ENCODE measurements at regions not wholly inside any gene's neighbourhood (a gene's known extent, or its start where the extent isn't known, plus 50 kb on each side); places are given as distances from the start of the nearest gene placed in this dataset.

DNA sequence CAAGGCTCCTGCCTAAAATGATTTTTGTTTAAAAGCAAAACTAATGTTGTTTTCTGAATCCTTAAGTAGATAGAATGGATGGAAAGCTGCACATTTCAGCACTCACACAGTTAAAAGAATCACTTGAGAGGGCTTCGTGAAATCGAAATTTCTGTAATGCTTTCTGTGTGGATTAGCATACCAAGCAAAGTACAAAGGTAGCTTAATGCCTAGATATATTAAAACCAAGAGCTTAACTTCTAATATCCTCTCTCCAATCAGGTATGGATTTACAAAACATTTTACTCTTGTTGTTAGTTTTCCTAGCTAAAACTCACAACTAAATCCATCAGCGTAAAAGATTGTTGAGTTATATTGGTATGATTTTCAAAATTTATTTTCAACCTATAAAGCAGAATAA is 378.8 kb upstream of the PRMT6 start:
- ATAC-seq (no peak), DNase-seq (no peak)

DNA sequence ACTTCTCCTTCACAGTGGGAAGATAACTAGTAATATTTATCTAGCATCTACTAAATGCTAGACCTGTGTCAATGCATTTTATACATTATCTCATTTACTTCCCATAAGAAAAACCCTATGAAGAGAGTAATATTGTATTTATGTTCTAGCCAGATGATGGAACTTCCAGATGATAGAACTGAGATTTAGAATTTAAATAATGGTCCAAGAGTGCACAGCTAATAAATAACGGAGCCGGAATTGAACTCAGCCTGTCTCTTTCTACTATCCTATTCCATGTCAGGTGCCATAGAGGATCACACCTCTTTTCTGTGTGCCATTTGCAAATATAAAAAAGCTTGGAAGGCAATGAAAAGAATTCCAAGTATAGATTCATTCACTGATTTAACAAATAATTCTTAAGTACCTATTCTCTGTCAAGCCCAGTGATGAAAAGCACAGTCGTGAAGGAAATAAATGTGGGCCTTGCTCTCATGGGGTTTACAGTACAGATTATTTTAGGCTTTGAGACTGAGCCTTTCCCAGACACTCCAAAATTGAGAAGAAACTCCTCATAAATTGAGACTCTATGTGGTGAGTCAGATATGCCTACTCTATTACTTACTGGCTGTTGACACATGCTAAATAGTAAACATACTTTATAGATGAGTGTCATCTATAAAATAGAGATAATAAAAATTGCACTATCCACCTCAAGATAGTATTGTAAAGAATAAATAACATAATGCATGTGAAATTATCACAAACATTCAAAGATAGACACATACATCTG is 378.0 kb upstream of the PRMT6 start:
- ATAC-seq (no peak), DNase-seq (no peak)

DNA sequence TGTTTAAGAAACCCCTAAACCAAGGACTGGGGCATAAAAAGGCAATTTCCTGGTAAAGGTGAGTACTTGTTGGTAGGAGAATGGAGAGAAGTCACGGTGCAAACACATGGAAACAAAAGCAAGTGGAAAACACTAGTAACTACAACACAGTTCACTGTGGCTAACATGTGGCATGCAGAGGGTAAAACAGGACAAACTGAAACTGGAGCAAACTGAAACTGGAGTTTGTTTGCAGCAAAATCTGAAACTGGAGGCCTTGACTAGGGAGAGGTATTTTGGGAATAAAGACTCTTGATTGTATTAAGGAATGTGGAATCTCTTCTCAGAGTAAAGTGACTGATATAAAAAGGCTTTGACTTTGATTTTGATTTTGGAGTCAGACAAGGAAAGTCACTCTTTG is 376.3 kb upstream of the PRMT6 start:
- no peak for DNase-seq
- ATAC-seq, result no peak

- DNase-seq (no peak), ATAC-seq (no peak)
Observed at GRCh38 chr1:106680776-106681344, 375.6 kb upstream of the PRMT6 start.

DNA sequence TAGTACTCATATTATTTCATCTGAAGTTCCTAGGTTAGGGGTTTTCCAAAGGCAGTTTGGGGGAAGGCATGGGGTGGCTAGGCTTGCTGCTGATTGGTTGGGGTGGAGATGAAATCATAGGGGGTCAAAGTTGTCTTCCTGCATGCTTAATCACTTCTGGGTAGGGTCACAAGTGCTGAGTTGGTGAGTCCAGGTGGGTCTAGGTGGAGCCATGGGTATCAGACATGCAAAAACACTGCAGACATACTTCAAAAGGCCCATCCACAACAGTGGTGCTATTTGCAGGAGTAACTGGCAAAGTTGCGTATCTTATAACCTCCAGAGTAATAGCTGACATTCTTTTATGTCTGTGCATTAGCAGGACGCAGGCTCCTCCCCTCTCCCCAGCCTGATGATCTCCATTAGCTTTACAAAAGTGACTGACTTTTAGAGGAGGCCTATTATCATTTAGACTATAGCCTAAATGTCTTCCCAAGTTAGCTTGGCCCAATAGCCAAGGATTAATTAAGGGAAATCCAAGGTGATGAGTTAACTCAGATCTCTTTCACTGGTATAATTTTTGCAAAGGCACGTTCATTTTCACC is 374.4 kb upstream of the PRMT6 start:
- DNase-seq, result no peak

DNA sequence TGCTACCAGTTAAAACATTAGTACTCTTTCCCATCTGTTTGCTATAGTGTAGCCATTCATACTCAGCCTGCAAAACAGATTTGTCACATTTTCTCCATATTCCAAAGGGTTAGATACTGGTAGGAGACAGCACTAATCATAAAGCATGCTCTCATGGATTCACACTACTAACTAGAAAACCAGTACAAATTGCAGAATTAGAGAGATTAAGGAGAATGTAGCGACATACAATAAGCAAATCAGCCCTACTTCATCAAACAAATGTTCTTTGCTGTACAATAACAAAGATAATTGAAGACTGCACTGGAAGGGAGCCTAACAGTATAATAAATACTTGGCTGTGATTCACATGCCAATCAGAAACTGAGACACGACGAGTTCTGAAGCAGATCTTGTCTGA is 368.0 kb upstream of the PRMT6 start:
- DNase-seq (no peak), ATAC-seq (no peak)

More for the DNA sequence above, 374.4 kb upstream of the PRMT6 start:
- no peak for ATAC-seq

- ATAC-seq (no peak), DNase-seq (no peak)
Observed at GRCh38 chr1:106698660-106699059, 357.8 kb upstream of the PRMT6 start.

DNA sequence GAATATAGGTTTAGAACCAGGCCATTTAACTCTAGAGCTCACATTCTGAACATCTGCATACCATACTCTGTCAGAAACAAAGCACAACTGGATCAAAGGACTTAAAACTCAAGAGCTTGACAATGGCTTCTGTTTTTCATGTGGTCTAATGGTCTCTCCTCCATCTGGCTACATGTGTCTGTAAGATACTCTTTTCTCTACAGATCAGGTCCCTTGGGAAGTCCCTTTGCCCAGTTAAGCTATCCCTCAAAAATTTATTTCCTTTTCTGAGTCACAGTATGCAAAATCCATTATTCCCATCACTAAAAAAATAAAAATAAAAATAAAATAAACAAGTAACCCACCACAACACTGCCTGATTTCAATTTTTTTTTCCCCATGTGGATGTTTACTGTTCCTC is 357.0 kb upstream of the PRMT6 start:
- DNase-seq (no peak), ATAC-seq (no peak)

GRCh38 chr1:106700211-106700610 is 356.3 kb upstream of the PRMT6 start:
- ATAC-seq (no peak), DNase-seq (no peak)

DNA sequence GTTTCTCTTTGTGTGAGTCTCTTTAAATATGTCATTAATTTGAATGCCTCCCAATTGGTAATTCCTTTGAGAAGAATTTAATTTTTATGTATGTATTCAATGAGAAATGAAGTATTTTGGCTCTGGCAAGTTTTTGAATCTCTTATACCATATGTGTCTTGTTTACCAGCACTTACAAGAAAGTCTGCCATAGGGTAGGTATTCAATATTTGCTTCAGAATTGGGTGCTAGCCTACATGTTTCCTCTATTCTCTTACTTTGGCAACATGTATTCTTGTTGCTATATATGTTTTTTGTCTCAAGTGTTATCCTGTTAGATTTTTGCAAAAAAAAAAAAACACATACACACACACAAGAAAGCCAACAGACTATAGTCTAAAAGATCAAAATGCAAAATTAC is 350.5 kb upstream of the PRMT6 start:
- no peak for DNase-seq

GRCh38 chr1:106717591-106717990 is 338.9 kb upstream of the PRMT6 start:
- ATAC-seq (no peak), DNase-seq (no peak)

More for the DNA sequence above, 350.5 kb upstream of the PRMT6 start:
- no peak for ATAC-seq

GRCh38 chr1:106721790-106722189 is 334.7 kb upstream of the PRMT6 start:
- DNase-seq (no peak), ATAC-seq (no peak)

- no peak for ATAC-seq
Observed at GRCh38 chr1:106722466-106722865, 334.0 kb upstream of the PRMT6 start.

GRCh38 chr1:106727171-106727570 is 329.3 kb upstream of the PRMT6 start:
- no peak for DNase-seq
- ATAC-seq, result no peak

More at GRCh38 chr1:106722466-106722865, 334.0 kb upstream of the PRMT6 start:
- DNase-seq, result no peak

GRCh38 chr1:106746448-106747085 is 309.9 kb upstream of the PRMT6 start:
- DNase-seq (no peak), ATAC-seq (no peak)

DNA sequence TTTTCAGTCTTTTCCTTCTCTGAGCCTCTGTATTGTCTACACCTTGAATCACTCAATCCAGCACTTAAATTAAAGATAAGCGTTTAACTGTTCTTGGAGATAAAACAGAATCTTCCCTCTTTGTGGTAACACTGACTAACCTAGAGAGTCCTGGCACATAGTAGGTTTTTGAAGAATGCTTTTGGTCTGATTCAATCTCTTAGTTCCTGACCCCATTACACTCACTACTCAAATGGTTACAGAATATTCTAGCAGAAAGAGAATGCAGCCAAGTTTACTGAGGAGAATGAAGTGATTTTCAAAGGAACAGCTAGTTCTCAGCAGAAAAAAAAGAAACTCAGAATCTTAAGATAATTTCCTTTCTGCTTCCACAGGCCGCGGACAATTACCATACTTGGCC is 309.2 kb upstream of the PRMT6 start:
- ATAC-seq, result no peak
- DNase-seq, result no peak

DNA sequence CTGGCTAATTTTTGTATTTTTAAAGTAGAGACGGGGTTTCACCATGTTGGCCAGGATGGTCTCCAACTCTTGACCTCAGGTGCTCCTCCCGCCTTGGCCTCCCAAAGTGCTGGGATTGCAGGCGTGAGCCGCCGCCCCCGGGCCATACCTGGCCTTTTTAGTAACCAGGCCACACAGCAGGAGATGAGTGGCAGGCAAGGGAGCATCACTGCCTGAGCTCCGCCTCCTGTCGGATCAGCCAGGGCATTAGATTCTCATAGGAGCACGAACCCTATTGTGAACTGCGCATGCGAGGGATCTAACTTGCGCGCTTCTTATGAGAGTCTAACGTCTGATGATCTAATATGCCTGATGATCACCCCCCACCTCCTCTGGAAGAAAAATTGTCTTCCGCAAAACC is 308.7 kb upstream of the PRMT6 start:
- no peak for DNase-seq

GRCh38 chr1:106748606-106749005 is 307.9 kb upstream of the PRMT6 start:
- no peak for DNase-seq
- ATAC-seq, result no peak

More for the DNA sequence above, 308.7 kb upstream of the PRMT6 start:
- no peak for ATAC-seq

DNA sequence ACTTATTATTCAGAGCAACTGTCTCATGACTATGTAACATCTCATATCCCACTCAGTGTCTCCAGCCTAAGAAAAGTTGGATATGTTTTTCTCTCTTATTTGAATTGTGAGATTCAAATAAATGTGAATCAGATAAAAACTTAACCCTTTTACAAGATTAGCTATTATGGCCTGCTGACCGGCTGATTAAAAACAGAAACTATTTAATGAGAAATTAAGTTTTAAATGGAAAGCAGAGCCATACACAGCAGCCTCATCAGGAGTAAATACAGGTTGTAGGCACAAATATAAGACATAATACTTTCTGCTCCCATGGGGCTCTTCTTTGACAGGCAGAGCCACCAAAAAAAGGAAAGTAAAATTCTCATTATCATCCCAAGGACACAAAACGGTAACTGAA is 307.0 kb upstream of the PRMT6 start:
- no peak for ATAC-seq

DNA sequence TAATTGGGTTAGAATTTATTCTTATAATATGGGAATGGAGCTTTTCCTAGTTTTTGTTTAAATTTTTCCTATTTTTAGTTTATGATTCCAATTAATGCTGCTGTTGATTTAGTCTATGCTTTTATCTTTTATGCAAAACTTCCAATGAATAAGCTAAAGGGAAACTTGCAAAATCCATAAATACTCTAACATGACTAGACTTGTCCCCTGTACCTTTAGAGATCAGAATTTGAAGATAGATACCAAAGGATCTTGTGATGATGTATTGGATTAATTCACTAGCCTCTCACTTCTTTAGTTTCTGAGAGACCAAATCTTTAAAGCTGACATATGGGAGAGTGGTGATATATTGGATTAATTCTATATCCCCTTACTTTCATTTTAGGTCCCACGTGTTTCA is 306.6 kb upstream of the PRMT6 start:
- ATAC-seq (no peak), DNase-seq (no peak)

More for the DNA sequence above, 307.0 kb upstream of the PRMT6 start:
- DNase-seq, result no peak

DNA sequence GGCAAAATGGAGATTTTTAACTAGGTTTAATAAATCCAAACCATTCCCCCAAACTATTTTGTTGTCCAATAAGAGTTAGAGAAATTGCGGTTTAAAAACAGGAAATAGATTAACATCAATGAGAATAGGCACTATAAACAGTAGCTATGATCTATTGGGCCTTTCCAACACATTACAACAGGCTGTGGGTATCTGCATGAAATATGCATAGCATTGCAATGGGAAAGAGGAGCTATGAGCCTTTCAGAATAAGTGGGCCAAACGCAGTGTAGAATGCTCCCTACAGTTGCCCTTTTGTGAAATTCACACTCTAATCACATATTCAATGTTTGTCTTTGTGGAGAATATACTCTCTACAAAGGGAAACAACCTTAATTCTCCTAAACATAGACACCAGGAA is 305.5 kb upstream of the PRMT6 start:
- no peak for ATAC-seq
- no peak for DNase-seq

- DNase-seq, result no peak
- ATAC-seq, result no peak
Observed at GRCh38 chr1:106753066-106753465, 303.4 kb upstream of the PRMT6 start.

GRCh38 chr1:106754957-106755356 is 301.5 kb upstream of the PRMT6 start:
- ATAC-seq (no peak), DNase-seq (no peak)

Data from stimulated activated naive CD8-positive, alpha-beta T cell treated with anti-CD3 and anti-CD28 coated beads, Interleukin-15, Interleukin-2, amounts not matched to agents 100 U/mL and 50 U/mL, for 24 hours (primary cell).